Caco-2 (cell line): ENCODE measurements at regions not wholly inside any gene's neighbourhood (a gene's known extent, or its start where the extent isn't known, plus 50 kb on each side); places are given as distances from the start of the nearest gene placed in this dataset.

Experiments
- BruUV-seq: library from RNA; stranded (reverse); fragments of 400-500 nt; replicated peaks from 2 replicates; lab custom pipeline; 2021; lab: Mats Ljungman, UMichigan
- CTCF ChIA-PET: fragments of 300-600 bp; sonication (Branson Sonifier 250); formaldehyde crosslinking; loops from one replicate; lab custom pipeline; 2022; ENCODE audit warnings: antibody characterized with exemption; lab: Charles Lee
- POLR2A ChIA-PET: fragments of 300-600 bp; sonication (Branson Sonifier 250); formaldehyde crosslinking; loops from one replicate; lab custom pipeline; 2022; ENCODE audit warnings: antibody characterized with exemption; lab: Charles Lee
- DNase-seq, 2 experiments: peaks; one replicate each; pipeline versions ENCODE4 v3.0.0 to v3.0.0-alpha.2; 2020 to 2022
- H3K27me3 ChIP-seq: replicated peaks from 2 replicates; pipeline ENCODE4 v1.6.0; 2011; ENCODE audit warnings: low read length; ENCODE audit not compliant: control insufficient read depth, insufficient read depth
- H3K36me3 ChIP-seq: 2 replicates; pipeline ENCODE4 v1.5.1; 2011; ENCODE audit warnings: low read length; ENCODE audit not compliant: control insufficient read depth, insufficient read depth
- H3K4me1 ChIP-seq: fragments of 250-450 bp; sonication (Bioruptor Pico); 2 replicates; pipeline ENCODE4 v1.5.1; 2020; ENCODE audit warnings: mild to moderate bottlenecking
- H3K4me3 ChIP-seq: 2 replicates; pipeline ENCODE4 v1.5.1; 2011; ENCODE audit warnings: low read depth, mild to moderate bottlenecking, control low read depth, low read length
- H3K9me3 ChIP-seq: fragments of 250-450 bp; sonication (Bioruptor Pico); 2 replicates; pipeline ENCODE4 v1.5.1; 2020; ENCODE audit warnings: mild to moderate bottlenecking, moderate library complexity
- H3K27ac Mint-ChIP-seq: one replicate; pipeline ENCODE4 v1.8.0; 2022; ENCODE audit warnings: mixed read lengths; ENCODE audit not compliant: unreplicated experiment
- H3K27me3 Mint-ChIP-seq: one replicate; pipeline ENCODE4 v1.8.0; 2022; ENCODE audit warnings: mixed read lengths; ENCODE audit not compliant: insufficient read depth, unreplicated experiment
- H3K36me3 Mint-ChIP-seq: one replicate; pipeline ENCODE4 v1.8.0; 2022; ENCODE audit warnings: mild to moderate bottlenecking, mixed read lengths; ENCODE audit not compliant: insufficient read depth, unreplicated experiment
- H3K4me1 Mint-ChIP-seq: one replicate; pipeline ENCODE4 v1.8.0; 2022; ENCODE audit warnings: low read depth, mixed read lengths; ENCODE audit not compliant: unreplicated experiment
- H3K4me3 Mint-ChIP-seq: one replicate; pipeline ENCODE4 v1.8.0; 2022; ENCODE audit warnings: mild to moderate bottlenecking, moderate library complexity, mixed read lengths; ENCODE audit not compliant: unreplicated experiment
- H3K9me3 Mint-ChIP-seq: one replicate; pipeline ENCODE4 v1.8.0; 2022; ENCODE audit warnings: mixed read lengths; ENCODE audit not compliant: unreplicated experiment
- intact Hi-C: fragments of 100-400 bp; cut with micrococcal nuclease; formaldehyde crosslinking; loops from one replicate; pipeline ENCODE4 v1.10.0; 2022; ENCODE audit not compliant: unreplicated experiment
- TF ChIP-seq, protein P1 (sequence below), 2 experiments: fragments of 200-600 bp in 1 of 2; IDR thresholded peaks; 1 replicate in 1 of 2; 2 replicates in 1 of 2; pipeline versions ENCODE4 v1.5.1 to v1.8.0; 2011 to 2022; ENCODE audit warnings: antibody characterized with exemption in 1 of 2, control low read depth in 1 of 2, inconsistent platforms in 1 of 2, low read depth in 1 of 2, low read length in 1 of 2, mild to moderate bottlenecking in 1 of 2, moderate library complexity in 1 of 2; ENCODE audit not compliant: insufficient read depth in 1 of 2, severe bottlenecking in 1 of 2, unreplicated experiment in 1 of 2

DNA sequence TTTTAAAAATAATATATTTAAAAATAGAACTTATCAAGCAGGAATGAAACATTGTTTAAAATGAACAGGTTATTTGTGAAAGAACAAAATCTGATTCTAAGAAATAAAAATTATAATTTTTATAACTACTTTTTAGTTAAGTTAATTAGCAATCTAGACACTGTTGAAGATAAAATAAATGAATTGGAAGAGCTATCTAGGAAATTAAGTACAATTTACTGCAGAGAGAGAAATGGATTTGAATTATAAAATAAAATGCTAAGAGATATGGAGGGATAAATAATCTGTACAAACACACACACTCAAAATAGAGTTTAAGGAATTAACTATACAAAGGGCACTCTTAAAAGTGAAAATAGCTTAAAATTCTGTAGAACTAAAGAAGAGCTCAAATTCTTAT, 1123.1 kb downstream of the PLA2G4A start:
- H3K4me3 Mint-ChIP-seq: no peak overlapping the region
- CTCF ChIA-PET: no interaction called here

DNA sequence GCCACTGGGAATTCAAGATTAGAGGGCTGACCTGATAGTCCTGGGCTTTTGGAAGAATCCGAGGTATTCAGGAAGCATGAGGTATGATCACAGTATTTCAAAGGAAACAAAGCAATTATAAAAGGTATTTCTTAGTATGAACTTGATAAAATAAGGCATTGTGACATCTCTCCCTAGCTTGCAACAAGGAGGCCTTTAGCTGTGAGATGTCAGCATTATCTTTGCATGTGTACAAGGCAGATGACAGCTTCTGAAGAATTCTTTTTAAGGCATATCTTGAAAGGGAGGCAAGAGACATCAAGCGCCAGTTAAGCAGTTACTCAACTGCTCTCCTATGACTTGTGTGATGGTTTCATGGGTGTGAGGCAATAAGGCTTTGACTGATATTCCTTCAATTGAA, 1123.7 kb downstream of the PLA2G4A start:
- no peak for DNase-seq
- ChIA-PET POLR2A (no interaction called here), CTCF (no interaction called here)
- TF ChIP-seq, protein P1, sequence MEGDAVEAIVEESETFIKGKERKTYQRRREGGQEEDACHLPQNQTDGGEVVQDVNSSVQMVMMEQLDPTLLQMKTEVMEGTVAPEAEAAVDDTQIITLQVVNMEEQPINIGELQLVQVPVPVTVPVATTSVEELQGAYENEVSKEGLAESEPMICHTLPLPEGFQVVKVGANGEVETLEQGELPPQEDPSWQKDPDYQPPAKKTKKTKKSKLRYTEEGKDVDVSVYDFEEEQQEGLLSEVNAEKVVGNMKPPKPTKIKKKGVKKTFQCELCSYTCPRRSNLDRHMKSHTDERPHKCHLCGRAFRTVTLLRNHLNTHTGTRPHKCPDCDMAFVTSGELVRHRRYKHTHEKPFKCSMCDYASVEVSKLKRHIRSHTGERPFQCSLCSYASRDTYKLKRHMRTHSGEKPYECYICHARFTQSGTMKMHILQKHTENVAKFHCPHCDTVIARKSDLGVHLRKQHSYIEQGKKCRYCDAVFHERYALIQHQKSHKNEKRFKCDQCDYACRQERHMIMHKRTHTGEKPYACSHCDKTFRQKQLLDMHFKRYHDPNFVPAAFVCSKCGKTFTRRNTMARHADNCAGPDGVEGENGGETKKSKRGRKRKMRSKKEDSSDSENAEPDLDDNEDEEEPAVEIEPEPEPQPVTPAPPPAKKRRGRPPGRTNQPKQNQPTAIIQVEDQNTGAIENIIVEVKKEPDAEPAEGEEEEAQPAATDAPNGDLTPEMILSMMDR (IDR thresholded peaks at IDR 0.05; ENCODE audit: insufficient read depth in 1 of 2, low read depth in 1 of 2, low read length in 1 of 2, severe bottlenecking in 1 of 2, unreplicated experiment in 1 of 2): no peak
- no peaks in the 10 kb centered on the region for H3K36me3 Mint-ChIP-seq
- H3K4me3 Mint-ChIP-seq: no peak overlapping the region
- no peaks in the 10 kb centered on the region for H3K27me3 Mint-ChIP-seq
- no peak overlapping the region for H3K27ac Mint-ChIP-seq
- Histone ChIP-seq H3K4me3 (no peak overlapping the region), H3K4me1 (no peaks in the 10 kb centered on the region), H3K9me3 (no peaks in the 10 kb centered on the region), H3K36me3 (no peaks in the 10 kb centered on the region), H3K27me3 (no peaks in the 10 kb centered on the region)
- intact Hi-C loops: no loop called here
- no peaks in the 10 kb centered on the region for H3K9me3 Mint-ChIP-seq
- no TSS peak for BruUV-seq
- no peaks in the 10 kb centered on the region for H3K4me1 Mint-ChIP-seq

More for the DNA sequence above, 1123.1 kb downstream of the PLA2G4A start:
- H3K27me3 Mint-ChIP-seq: no peaks in the 10 kb centered on the region
- peaks cover 4% of the 10 kb centered on the region for H3K9me3 Mint-ChIP-seq
- no TSS peak for BruUV-seq
- peaks cover 6% of the 10 kb centered on the region; the same call in 1 of the 2 replicates for H3K9me3 ChIP-seq
- intact Hi-C loops: no loop called here
- no peaks in the 10 kb centered on the region for H3K4me1 ChIP-seq
- H3K36me3 ChIP-seq: no peaks in the 10 kb centered on the region
- TF ChIP-seq, protein P1 (IDR thresholded peaks at IDR 0.05; ENCODE audit: insufficient read depth in 1 of 2, low read depth in 1 of 2, low read length in 1 of 2, severe bottlenecking in 1 of 2, unreplicated experiment in 1 of 2): no peak
- no peaks in the 10 kb centered on the region for H3K36me3 Mint-ChIP-seq
- DNase-seq: no peak
- no peak overlapping the region for H3K27ac Mint-ChIP-seq
- POLR2A ChIA-PET: no interaction called here
- no peaks in the 10 kb centered on the region for H3K4me1 Mint-ChIP-seq
- H3K4me3 ChIP-seq: no peak overlapping the region
- no peaks in the 10 kb centered on the region for H3K27me3 ChIP-seq

DNA sequence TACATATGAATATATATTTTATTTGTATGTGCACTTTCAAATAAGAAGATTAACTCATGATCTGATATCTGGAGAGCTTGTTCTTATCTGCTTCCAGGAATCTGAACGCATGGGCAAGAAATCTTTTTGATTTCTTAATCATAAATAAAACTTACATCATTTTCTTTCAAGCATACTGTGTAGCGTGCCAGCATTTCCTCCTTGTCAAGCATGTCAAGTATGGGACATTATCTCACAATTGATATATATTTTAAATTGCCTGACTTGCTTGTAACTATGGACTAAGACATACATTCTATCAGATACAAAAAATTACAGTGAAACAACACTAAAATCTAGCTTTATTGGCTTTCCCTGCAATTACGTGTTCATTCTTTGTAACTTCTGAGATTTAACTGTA, 1128.2 kb downstream of the PLA2G4A start:
- Histone ChIP-seq H3K4me3 (no peak overlapping the region), H3K4me1 (no peaks in the 10 kb centered on the region), H3K9me3 (no peaks in the 10 kb centered on the region), H3K36me3 (no peaks in the 10 kb centered on the region), H3K27me3 (no peaks in the 10 kb centered on the region)
- no peaks in the 10 kb centered on the region for H3K36me3 Mint-ChIP-seq
- intact Hi-C loops: no loop called here
- H3K9me3 Mint-ChIP-seq: no peaks in the 10 kb centered on the region
- H3K4me3 Mint-ChIP-seq: no peak overlapping the region
- CTCF ChIA-PET: no interaction called here
- TF ChIP-seq, protein P1 (IDR thresholded peaks at IDR 0.05; ENCODE audit: insufficient read depth in 1 of 2, low read depth in 1 of 2, low read length in 1 of 2, severe bottlenecking in 1 of 2, unreplicated experiment in 1 of 2): no peak
- H3K27ac Mint-ChIP-seq: no peak overlapping the region
- H3K4me1 Mint-ChIP-seq: no peaks in the 10 kb centered on the region
- BruUV-seq: no TSS peak
- no peaks in the 10 kb centered on the region for H3K27me3 Mint-ChIP-seq
- POLR2A ChIA-PET: no interaction called here
- DNase-seq: no peak
